ENCODE measurements at regions not wholly inside any gene's neighbourhood (a gene's known extent, or its start where the extent isn't known, plus 50 kb on each side); places are given as distances from the start of the nearest gene placed in this dataset.

- no peak for TF ChIP-seq RCOR1 (IDR thresholded peaks at IDR 0.05; ENCODE audit: insufficient replicate concordance, low read length)
- TF ChIP-seq MXI1 (IDR thresholded peaks at IDR 0.05; ENCODE audit: borderline replicate concordance, low read depth, low read length): no peak
- no peak for TF ChIP-seq POLR2A (IDR thresholded peaks at IDR 0.05; ENCODE audit: low read depth, low read length)
- TF ChIP-seq USF2 (IDR thresholded peaks at IDR 0.05; ENCODE audit: low read depth, low read length): no peak
Measured at GRCh38 chr4:20430259-20430941, 178.7 kb downstream of the SLIT2 start.
